ENCODE measurements at regions not wholly inside any gene's neighbourhood (a gene's known extent, or its start where the extent isn't known, plus 50 kb on each side); places are given as distances from the start of the nearest gene placed in this dataset.

DNA sequence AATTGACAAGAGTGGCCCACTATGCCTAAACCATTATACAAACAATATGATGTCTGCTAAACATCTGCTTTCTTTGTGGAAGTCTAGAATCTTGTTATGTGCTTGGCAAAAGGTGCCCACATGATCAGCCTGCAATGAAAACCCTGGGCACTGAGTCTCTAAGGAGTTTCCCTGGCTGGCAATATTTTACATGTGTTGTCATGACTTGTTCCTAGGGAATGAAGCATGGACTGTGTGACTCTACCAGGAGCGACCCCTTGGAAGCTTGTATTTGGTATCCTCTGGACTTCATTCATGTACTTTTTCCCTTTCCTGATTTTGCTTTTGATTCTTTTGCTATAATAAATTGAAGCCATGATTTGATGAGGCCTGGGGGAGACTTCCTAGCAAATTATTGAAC, 324.9 kb downstream of the HHIPL2 start:
- TF ChIP-seq, protein P1, sequence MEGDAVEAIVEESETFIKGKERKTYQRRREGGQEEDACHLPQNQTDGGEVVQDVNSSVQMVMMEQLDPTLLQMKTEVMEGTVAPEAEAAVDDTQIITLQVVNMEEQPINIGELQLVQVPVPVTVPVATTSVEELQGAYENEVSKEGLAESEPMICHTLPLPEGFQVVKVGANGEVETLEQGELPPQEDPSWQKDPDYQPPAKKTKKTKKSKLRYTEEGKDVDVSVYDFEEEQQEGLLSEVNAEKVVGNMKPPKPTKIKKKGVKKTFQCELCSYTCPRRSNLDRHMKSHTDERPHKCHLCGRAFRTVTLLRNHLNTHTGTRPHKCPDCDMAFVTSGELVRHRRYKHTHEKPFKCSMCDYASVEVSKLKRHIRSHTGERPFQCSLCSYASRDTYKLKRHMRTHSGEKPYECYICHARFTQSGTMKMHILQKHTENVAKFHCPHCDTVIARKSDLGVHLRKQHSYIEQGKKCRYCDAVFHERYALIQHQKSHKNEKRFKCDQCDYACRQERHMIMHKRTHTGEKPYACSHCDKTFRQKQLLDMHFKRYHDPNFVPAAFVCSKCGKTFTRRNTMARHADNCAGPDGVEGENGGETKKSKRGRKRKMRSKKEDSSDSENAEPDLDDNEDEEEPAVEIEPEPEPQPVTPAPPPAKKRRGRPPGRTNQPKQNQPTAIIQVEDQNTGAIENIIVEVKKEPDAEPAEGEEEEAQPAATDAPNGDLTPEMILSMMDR (IDR thresholded peaks at IDR 0.05), result no peak
- Histone ChIP-seq H3K4me3 (no peak overlapping the region), H3K27ac (no peak overlapping the region)
- DNase-seq (ENCODE audit: low spot score), result no peak

DNA sequence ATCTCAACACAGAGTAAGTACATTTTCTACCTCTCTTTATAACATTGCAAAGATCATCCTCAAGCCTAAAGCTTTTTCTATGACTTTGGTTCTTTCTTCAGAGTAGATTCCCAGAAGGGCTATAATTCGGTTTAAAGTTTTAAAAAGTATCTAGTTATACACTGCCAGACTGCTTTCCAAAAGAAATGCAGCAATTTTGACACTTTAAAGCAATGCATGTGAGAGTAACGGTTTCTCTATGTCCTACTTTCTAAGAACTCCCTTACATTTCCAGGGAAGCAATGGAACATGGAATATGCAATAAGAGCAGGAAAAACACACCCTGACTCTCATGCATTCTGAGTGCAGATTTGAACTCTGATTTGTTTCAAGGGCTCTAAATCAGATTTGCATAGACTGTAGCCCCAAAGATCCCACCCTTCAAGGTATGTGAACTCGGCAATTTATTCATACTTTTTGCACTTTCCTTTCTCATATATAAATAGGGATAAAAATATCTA, 331.6 kb downstream of the HHIPL2 start:
- H3K27ac ChIP-seq, result no peak overlapping the region
- no peak overlapping the region for H3K4me3 ChIP-seq
- TF ChIP-seq, protein P1 (IDR thresholded peaks at IDR 0.05), result no peak
- DNase-seq (ENCODE audit: low spot score), result no peak

DNA sequence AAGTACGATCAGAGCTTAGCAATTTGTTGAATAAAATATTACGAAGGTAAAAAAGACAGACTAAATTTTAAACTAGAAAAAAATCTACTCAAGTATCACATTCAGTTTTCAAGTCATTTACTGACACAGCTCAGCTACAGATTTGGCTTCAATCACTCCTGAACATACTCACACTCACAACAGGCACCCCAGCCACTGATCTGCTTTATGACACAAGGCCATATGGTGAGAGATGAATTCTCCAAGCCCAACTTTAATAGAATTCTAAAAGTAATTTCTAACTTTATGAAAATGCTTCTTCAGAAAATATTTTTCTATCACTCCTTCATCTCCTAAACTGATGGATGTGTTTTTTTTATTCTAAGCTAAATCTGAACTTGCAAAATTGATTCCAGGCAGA, 337.1 kb downstream of the HHIPL2 start:
- TF ChIP-seq, protein P1 (IDR thresholded peaks at IDR 0.05), result no peak
- H3K27ac ChIP-seq, result no peak overlapping the region

DNA sequence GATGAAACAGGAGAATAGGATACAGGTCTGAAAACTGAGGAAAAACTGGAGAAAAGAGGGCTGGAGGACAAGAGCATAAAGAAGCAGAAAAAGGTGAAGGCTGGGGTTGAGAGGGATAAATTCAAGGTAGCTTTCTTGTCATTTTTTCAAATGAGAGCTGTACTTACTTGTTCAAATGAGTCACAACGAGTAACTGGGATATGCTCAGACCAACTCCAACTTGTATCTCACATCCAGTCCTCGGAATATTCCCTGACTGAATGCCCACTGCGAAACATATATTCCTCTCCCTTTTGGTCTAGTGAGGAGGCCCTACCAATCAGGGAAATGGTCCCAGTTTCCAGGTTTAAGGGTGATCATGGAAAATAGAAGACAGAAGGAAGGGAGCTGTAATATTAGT, 343.4 kb downstream of the HHIPL2 start:
- TF ChIP-seq, protein P1 (IDR thresholded peaks at IDR 0.05), result no peak
- H3K4me3 ChIP-seq, result no peak overlapping the region

More for the DNA sequence above, 337.1 kb downstream of the HHIPL2 start:
- DNase-seq (ENCODE audit: low spot score), result no peak
- H3K4me3 ChIP-seq, result no peak overlapping the region

DNA sequence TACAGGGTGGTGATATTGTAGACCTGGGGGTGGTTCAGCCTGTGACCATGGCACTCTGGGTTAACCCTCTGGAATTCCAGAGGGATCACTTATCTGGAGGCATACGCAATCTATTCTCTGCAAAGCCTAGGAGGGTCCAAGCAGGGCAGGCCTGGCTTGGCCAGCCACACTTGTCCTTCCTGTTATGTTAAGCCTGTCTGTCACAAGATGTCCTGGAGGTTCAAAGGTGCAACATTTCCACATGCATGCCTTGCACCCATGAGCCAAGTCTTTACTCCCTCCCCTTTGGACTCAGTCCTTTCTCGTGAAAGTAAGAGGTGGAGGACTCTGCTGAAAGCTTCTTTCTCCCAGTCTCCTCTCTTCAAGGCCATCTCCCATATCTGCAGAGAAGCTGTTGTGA, 345.1 kb downstream of the HHIPL2 start:
- DNase-seq (ENCODE audit: low spot score), result no peak
- Histone ChIP-seq H3K27ac (no peak overlapping the region), H3K4me3 (no peak overlapping the region)
- TF ChIP-seq, protein P1 (IDR thresholded peaks at IDR 0.05), result no peak

More for the DNA sequence above, 343.4 kb downstream of the HHIPL2 start:
- H3K27ac ChIP-seq, result no peak overlapping the region
- DNase-seq (ENCODE audit: low spot score), result no peak

DNA sequence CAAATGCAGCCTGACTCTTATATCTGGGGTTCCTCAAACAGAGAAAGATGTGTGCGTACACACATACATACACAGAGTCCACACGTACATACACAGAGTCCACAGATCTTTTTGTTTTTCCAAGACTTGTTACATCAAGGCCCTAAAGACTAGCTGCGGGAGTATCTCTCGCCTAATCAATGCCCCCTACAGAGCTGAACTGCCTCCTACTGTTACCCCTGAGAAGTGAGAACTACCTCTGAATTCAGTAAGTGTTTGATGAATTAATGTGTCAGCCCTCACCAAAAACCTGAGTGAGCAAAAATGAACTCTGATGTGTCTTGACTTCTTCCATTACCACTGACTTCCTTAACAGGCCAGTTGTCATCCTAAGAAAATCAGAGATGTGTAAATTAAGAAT, 351.2 kb downstream of the HHIPL2 start:
- no peak overlapping the region for H3K4me3 ChIP-seq
- no peak overlapping the region for H3K27ac ChIP-seq
- DNase-seq (ENCODE audit: low spot score), result no peak
- TF ChIP-seq, protein P1 (IDR thresholded peaks at IDR 0.05), result no peak

DNA sequence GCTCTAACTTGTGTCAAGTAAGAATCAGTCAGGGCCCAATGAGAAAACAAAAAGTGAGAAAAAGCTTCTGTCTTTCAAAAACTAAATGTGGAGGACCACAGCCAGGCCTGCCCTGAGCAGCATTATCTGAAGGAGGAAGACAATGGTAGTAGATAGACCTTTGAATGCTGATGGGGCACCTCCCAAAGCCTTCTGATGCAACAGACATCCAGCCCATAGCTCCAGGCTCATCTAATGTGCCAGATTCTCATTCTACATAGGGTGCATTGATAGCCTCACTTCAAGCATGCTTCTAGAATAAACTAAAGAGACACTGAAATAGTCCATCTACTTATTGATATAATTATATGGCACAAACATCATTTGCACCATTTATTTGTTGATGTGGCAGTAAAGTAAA, 351.6 kb downstream of the HHIPL2 start:
- no peak for DNase-seq (ENCODE audit: low spot score)
- Histone ChIP-seq H3K4me3 (no peak overlapping the region), H3K27ac (no peak overlapping the region)
- TF ChIP-seq, protein P1 (IDR thresholded peaks at IDR 0.05), result no peak

Data from coronary artery (tissue), 2 donors.